ENCODE measurements at regions not wholly inside any gene's neighbourhood (a gene's known extent, or its start where the extent isn't known, plus 50 kb on each side); places are given as distances from the start of the nearest gene placed in this dataset.

- TF ChIP-seq CTCF (IDR thresholded peaks at IDR 0.05; ENCODE audit: insufficient read depth, low read length, poor library complexity, severe bottlenecking) = no peak
- no peak for TF ChIP-seq EZH2phosphoT487 (conservative IDR thresholded peaks at IDR 0.05; ENCODE audit: low read length)
These were observed 260.5 kb downstream of the MSRB3 start for GRCh38 chr12:65539023-65539422.
